ENCODE measurements at regions not wholly inside any gene's neighbourhood (a gene's known extent, or its start where the extent isn't known, plus 50 kb on each side); places are given as distances from the start of the nearest gene placed in this dataset.

- TF ChIP-seq CTCF (IDR thresholded peaks at IDR 0.05) (no peak), EZH2 (IDR thresholded peaks at IDR 0.05; ENCODE audit: borderline replicate concordance, insufficient read depth, low read depth, low read length, poor library complexity, severe bottlenecking) (no peak)
Observed at GRCh38 chr5:107779437-107779836, 108.7 kb upstream of the EFNA5 start.
